HUES64 (cell line): ENCODE measurements at regions not wholly inside any gene's neighbourhood (a gene's known extent, or its start where the extent isn't known, plus 50 kb on each side); places are given as distances from the start of the nearest gene placed in this dataset.

Experiments
- H3K27ac ChIP-seq: 2 replicates; pipeline ENCODE4 v1.7.0; 2013; ENCODE audit warnings: low read depth, low read length, inconsistent platforms
- H3K27me3 ChIP-seq: 2 replicates; pipeline ENCODE4 v1.6.1; 2013; ENCODE audit warnings: mild to moderate bottlenecking, low read length; ENCODE audit not compliant: insufficient read depth
- H3K36me3 ChIP-seq: 2 replicates; pipeline ENCODE4 v1.6.1; 2013; ENCODE audit warnings: mild to moderate bottlenecking, low read length; ENCODE audit not compliant: insufficient read depth
- H3K4me1 ChIP-seq: 2 replicates; pipeline ENCODE4 v1.6.1; 2013; ENCODE audit warnings: mild to moderate bottlenecking, low read length, moderate library complexity; ENCODE audit not compliant: insufficient read depth
- H3K4me3 ChIP-seq: 2 replicates; pipeline ENCODE4 v1.5.1; 2013; ENCODE audit warnings: mild to moderate bottlenecking, low read length, moderate library complexity
- H3K9ac ChIP-seq: 2 replicates; pipeline ENCODE4 v1.6.1; 2013; ENCODE audit warnings: mild to moderate bottlenecking, low read depth, low read length
- H3K9me3 ChIP-seq: 2 replicates; pipeline ENCODE4 v1.6.1; 2013; ENCODE audit warnings: low read depth, low read length; ENCODE audit not compliant: insufficient read depth
- WGBS: fragments of 150-250, 120-280 bp; methylation state at CpG from one replicate; pipeline ENCODE4 v1.1.7; 2013; ENCODE audit warnings: missing lambda C conversion rate; 5-methylcytosine and 5-hydroxymethylcytosine counted together

DNA sequence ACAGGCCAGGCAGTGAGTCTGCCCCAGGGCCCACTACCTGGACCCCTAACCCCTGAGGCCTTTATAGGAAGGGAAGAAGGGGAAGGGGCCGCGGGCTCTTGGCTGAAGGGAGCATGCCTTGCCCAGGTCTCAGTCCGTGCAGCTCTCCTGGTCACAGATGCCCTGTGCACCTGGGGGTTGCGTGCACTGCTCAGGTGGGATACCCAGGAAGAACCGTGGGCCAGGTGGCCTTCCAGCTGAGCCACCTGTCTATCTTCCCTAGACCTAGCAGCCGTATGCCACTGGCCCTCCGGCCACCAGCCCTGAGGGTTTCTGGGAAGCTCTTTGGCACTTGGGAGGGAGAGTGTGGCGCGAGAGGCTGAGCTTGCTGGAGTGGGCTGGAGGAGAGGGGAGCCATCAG lies 1178.6 kb downstream of the BRD1 start:
- no peaks in the 10 kb centered on the region for H3K27me3 ChIP-seq
- 92% methylated on average over 9 of the region's 9 CpGs for WGBS
- no peaks in the 10 kb centered on the region for H3K4me1 ChIP-seq
- no peak overlapping the region for H3K4me3 ChIP-seq
- H3K9me3 ChIP-seq = no peaks in the 10 kb centered on the region
- H3K9ac ChIP-seq = no peak overlapping the region
- H3K27ac ChIP-seq = no peak overlapping the region
- H3K36me3 ChIP-seq = no peaks in the 10 kb centered on the region

DNA sequence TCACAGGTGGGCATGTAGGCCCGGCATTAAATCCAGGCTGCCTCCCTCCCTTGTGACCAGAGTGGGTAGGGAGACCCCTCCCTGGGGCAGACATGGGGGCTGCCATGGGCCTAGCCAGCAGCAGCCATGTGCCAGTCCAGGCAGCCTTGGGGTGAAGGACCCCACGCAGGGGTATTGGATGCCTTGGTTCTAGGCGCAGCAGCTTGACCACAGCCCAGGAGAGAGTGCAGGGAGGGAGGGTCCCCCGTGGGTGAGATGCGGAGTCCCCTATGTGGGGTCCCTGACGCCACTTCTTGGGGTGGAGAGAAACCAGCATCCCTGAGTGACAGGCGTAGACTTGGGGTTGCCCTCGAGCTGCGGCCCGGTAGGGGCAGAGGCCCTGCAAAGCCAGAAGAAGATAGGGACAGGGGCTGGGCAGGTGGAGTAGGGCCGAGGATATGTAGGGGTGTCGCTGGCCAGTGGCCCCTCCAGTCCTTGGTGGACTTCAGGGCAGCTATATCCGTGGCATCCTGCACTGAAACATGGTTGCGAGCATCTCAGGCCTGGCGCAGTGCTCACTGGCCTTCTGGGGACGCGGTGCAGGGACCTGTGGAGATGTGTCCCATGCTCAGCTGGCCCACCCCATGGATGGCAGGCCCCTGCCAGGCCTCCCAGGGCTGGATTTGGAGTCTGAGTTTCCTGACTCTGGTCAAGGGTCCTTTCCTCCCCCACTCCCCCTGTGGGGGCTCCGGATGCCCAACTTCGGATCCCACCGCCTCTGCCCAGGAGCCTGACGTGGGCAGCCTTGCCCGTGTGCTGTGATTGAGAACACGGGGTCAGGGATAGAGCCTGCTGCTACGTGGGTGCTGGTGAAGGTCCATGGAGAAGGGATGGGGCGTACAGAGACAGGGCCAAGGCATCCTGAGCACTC lies 1179.8 kb downstream of the BRD1 start:
- no peak overlapping the region for H3K4me3 ChIP-seq
- H3K36me3 ChIP-seq = no peaks in the 10 kb centered on the region
- H3K9ac ChIP-seq = no peak overlapping the region
- WGBS = 95% methylated on average over 25 of the region's 25 CpGs
- no peak overlapping the region for H3K27ac ChIP-seq
- H3K4me1 ChIP-seq = no peaks in the 10 kb centered on the region
- no peaks in the 10 kb centered on the region for H3K27me3 ChIP-seq
- no peaks in the 10 kb centered on the region for H3K9me3 ChIP-seq

DNA sequence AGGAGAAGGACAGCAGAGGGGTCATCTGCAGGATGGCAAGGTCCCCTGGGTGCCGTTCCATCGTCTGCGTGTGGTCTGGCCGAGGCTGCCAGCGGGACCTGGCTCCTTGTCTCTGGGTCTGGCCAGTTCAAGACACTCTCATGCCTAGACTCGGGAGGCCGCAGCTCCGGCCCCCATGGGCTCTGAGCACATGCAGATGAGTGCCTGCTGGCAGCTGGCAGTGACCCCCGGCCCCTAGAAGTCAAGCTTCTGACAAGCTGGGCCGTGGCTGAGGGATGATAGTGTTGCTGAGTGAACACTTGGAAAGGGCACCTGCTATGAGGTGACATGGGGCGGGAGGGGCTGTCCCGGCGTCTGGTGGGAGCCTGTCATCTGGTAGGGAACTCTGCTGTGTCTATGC lies 1180.6 kb downstream of the BRD1 start:
- 93% methylated on average over 13 of the region's 13 CpGs for WGBS
- Histone ChIP-seq H3K4me1 (no peaks in the 10 kb centered on the region), H3K27ac (no peak overlapping the region), H3K36me3 (no peaks in the 10 kb centered on the region), H3K27me3 (no peaks in the 10 kb centered on the region), H3K9ac (no peak overlapping the region), H3K4me3 (no peak overlapping the region), H3K9me3 (no peaks in the 10 kb centered on the region)

DNA sequence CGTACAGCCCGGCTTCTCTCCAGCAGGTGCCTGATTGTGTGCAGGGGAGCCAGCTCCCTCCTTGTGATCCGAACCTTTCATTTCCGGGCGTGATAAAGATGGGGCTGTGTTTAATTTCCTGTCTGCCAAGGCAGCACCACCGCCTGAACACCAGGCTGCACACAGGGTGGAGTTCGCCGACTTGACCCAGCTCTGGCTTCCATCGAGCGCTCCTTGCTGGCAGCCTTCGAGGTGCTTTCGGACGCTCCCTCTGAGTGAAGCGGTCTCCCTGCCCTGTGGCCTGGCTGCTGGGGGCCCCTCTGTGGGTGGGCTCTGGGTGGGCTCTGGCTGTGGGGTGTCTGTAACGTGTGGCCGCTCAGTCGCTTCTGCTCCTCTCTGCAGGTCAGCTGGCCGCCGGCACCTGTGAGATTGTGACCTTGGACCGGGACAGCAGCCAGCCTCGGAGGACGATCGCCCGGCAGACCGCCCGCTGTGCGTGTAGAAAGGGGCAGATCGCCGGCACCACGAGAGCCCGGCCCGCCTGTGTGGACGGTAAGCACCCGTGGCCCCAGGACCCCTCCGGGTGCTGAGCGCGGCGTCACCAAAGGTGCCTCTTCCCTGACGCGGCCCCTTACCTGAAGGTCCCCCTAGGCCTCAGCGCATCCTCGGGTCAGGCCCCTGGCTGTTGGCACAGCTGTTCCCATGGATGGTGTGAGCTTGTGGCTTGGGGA lies 1181.3 kb downstream of the BRD1 start:
- Histone ChIP-seq H3K4me1 (no peaks in the 10 kb centered on the region), H3K36me3 (no peaks in the 10 kb centered on the region), H3K4me3 (no peak overlapping the region), H3K27me3 (no peaks in the 10 kb centered on the region), H3K27ac (no peak overlapping the region), H3K9ac (no peak overlapping the region), H3K9me3 (no peaks in the 10 kb centered on the region)
- WGBS = 97% methylated on average over 42 of the region's 42 CpGs

DNA sequence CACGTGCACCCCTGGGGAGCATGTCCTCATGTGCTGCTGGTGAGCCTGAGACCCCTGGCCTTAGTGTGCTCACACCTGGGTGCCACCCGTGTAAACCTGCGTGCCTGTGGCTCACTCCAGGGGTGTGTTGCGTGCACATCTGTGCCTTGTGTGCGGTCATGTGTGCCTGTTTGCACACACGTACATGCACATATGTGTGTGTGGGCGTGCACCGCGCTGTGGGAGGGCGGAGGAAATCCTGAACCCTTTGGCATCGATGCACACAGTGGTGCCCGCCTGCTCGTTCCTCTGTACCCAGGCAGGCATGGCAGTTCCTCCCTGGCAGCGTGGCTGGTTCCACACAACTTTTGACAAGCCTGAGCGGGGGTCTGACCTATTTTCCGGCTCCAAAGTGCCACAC lies 1181.9 kb downstream of the BRD1 start:
- H3K9ac ChIP-seq = no peak overlapping the region
- 95% methylated on average over 16 of the region's 16 CpGs for WGBS
- no peaks in the 10 kb centered on the region for H3K36me3 ChIP-seq
- no peaks in the 10 kb centered on the region for H3K4me1 ChIP-seq
- no peak overlapping the region for H3K27ac ChIP-seq
- H3K4me3 ChIP-seq = no peak overlapping the region
- H3K27me3 ChIP-seq = no peaks in the 10 kb centered on the region
- H3K9me3 ChIP-seq = no peaks in the 10 kb centered on the region

DNA sequence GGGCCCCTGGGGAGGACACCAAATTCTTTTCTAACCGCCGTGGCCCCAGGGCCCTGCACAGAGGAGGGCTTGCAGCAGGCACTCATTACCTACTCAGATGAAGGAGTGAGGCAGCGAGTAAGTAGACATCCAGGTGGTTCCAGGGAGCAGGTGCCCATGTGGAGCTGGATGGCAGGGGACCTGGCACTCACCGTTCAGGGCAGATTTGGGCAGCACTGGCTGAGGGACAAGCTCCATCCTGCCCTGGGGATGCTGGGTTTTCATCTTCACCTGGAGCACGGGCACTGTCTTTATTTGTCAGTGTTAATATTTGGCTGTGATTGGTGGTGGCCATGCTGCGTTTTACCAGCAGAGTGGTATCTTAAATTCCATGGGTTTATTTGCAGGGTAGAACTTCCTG lies 1182.7 kb downstream of the BRD1 start:
- Histone ChIP-seq H3K9ac (no peak overlapping the region), H3K4me1 (no peaks in the 10 kb centered on the region), H3K27ac (no peak overlapping the region), H3K9me3 (no peaks in the 10 kb centered on the region), H3K27me3 (no peaks in the 10 kb centered on the region), H3K4me3 (no peak overlapping the region), H3K36me3 (no peaks in the 10 kb centered on the region)
- 82% methylated on average over 6 of the region's 6 CpGs for WGBS

DNA sequence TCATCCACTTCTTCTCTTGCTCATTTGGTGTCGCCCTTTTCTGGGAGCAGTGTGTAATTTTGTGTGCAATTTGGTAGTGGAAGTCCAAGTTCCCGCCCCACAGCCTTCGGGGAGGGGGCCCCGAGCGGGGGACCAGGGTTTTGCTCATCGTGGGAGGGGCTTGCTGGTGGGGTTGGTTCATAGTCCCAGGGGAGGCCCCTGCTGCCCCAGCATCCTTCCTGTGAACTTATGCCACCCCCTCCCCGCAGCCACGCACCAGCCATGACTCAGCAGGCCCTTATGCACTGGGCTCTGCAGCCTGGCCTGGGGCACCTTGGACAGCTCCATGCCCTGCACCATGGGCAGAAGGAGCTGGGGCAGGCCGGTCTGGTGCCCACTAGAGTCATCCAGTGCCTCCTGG lies 1183.6 kb downstream of the BRD1 start:
- no peak overlapping the region for H3K9ac ChIP-seq

DNA sequence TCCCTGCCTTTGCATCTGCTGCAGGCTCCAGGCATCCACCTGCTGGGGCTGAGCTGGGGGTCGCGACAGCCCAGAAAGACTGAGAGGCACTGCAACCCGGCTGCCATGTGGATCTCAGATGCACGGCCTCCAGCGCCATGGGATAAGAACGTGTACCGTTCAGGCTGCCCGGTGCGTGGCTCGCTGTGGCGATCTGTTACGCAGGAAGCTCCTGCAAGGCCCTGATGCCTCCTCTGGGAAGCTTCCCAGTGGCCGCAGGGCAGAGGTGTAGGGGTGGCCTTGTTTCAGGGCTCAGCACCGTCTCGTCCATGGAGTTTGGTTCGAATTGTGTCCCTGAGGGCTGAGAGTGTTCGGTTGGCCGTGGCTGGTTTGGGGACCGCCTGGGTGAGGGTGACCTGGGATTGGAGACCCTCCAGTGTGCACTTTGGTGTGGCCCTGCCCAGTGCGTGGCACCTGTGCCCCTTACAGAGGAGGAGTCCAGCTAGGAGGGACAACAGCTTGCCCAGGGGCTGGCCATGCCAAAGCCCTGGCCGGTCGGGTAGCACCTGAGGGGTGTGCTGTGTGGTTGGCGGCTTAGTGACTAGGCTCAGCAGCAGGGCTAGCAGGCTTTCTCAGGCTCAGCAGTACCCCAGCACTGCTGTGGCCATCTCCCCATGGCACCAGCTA lies 1184.5 kb downstream of the BRD1 start:
- Histone ChIP-seq H3K36me3 (no peaks in the 10 kb centered on the region), H3K27ac (no peak overlapping the region), H3K4me3 (no peak overlapping the region), H3K4me1 (no peaks in the 10 kb centered on the region), H3K27me3 (no peaks in the 10 kb centered on the region), H3K9me3 (no peaks in the 10 kb centered on the region), H3K9ac (no peak overlapping the region)
- 95% methylated on average over 23 of the region's 23 CpGs for WGBS

More for the DNA sequence above, 1183.6 kb downstream of the BRD1 start:
- no peak overlapping the region for H3K27ac ChIP-seq
- H3K27me3 ChIP-seq = no peaks in the 10 kb centered on the region
- H3K36me3 ChIP-seq = no peaks in the 10 kb centered on the region
- H3K9me3 ChIP-seq = no peaks in the 10 kb centered on the region
- no peaks in the 10 kb centered on the region for H3K4me1 ChIP-seq
- H3K4me3 ChIP-seq = no peak overlapping the region
- 92% methylated on average over 9 of the region's 9 CpGs for WGBS

DNA sequence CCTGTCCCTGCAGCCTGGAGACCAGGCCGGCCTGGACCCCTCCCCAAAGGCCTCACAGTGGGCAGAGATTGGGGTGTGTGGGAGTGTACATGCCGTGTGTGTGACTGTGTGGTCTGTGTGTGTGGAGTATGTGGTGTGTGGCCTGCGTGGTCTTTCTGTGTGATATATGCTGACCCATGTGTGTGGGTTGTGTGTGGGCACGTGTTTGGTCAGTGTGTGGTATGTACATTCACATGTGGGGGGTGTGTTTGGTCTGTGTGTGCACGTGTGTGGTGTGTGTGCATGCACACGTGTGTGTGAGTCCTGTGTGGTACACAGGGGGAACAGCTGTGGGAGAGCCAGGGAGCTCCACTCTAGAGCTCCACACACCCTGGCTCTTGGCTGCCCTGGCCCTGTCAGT lies 1185.1 kb downstream of the BRD1 start:
- Histone ChIP-seq H3K36me3 (no peaks in the 10 kb centered on the region), H3K4me1 (no peaks in the 10 kb centered on the region), H3K9me3 (no peaks in the 10 kb centered on the region), H3K27me3 (no peaks in the 10 kb centered on the region), H3K27ac (no peak overlapping the region), H3K9ac (no peak overlapping the region), H3K4me3 (no peak overlapping the region)
- WGBS = 95% methylated on average over 6 of the region's 6 CpGs

DNA sequence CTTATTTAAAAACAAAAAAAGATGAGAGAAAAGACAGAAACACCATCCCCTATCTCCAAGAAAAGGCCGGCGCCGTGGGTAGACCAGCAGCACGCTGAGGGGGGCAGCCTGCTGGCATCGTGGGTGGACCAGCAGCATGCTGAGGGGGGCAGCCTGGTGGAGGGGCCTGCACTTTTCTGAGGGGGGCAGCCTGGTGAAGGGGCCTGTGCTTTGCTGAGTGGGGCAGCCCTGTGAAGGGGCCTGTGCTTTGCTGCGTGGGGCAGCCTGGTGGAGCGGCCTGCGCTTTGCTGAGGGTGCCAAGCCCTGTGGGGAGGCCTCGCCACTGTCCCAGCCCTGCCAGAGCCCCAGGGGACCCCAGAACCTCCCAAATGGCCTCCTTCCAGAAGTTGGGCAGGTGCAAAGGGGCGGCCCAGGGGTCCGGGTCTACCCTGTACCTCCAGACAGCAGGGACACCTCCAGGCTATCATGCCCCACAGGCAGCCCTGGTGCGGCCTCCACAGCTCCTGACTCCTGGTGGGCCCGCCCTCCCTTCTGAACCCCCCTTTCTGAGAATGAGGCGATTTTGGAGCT lies 1185.7 kb downstream of the BRD1 start:
- H3K27ac ChIP-seq = no peak overlapping the region
- H3K36me3 ChIP-seq = no peaks in the 10 kb centered on the region
- no peak overlapping the region for H3K4me3 ChIP-seq
- no peaks in the 10 kb centered on the region for H3K4me1 ChIP-seq
- no peaks in the 10 kb centered on the region for H3K27me3 ChIP-seq
- no peaks in the 10 kb centered on the region for H3K9me3 ChIP-seq
- 94% methylated on average over 14 of the region's 14 CpGs for whole genome bisulfite sequencing
- no peak overlapping the region for H3K9ac ChIP-seq
